GM23338 (cell line): ENCODE measurements at regions not wholly inside any gene's neighbourhood (a gene's known extent, or its start where the extent isn't known, plus 50 kb on each side); places are given as distances from the start of the nearest gene placed in this dataset.

Experiments
- ATAC-seq: fragments of 200-7000 bp; cut with Tn5 transposase; 3 replicates; pipeline ENCODE4 v1.9.1; 2020
- DNase-seq: peaks from one replicate; pipeline ENCODE4 v3.0.0-alpha.2; 2015; ENCODE audit warnings: low spot score
- H2AFZ ChIP-seq: fragments of 200-600 bp; sonication (generic); 2 replicates; pipeline ENCODE4 v1.8.0; 2016; ENCODE audit warnings: antibody characterized with exemption, mild to moderate bottlenecking, moderate library complexity
- H3F3A ChIP-seq: fragments of 200-600 bp; sonication (generic); replicated peaks from 2 replicates; pipeline ENCODE4 v1.8.0; 2017; ENCODE audit warnings: antibody characterized with exemption, mixed run types, low read depth
- H3K27ac ChIP-seq: fragments of 200-600 bp; sonication (generic); 2 replicates; pipeline ENCODE4 v1.6.1; 2016; ENCODE audit warnings: low read depth
- H3K27me3 ChIP-seq: fragments of 200-600 bp; sonication (generic); 2 replicates; pipeline ENCODE4 v1.8.0; 2016; ENCODE audit warnings: mild to moderate bottlenecking, mixed run types, moderate library complexity; ENCODE audit not compliant: insufficient read depth
- H3K36me3 ChIP-seq: fragments of 200-600 bp; sonication (generic); 2 replicates; pipeline ENCODE4 v1.8.0; 2016; ENCODE audit warnings: mild to moderate bottlenecking; ENCODE audit not compliant: insufficient read depth
- H3K4me1 ChIP-seq: fragments of 200-600 bp; sonication (generic); 2 replicates; pipeline ENCODE4 v1.8.0; 2016; ENCODE audit warnings: mild to moderate bottlenecking, moderate library complexity; ENCODE audit not compliant: insufficient read depth
- H3K4me2 ChIP-seq: fragments of 200-600 bp; sonication (generic); 2 replicates; pipeline ENCODE4 v1.7.1; 2017; ENCODE audit warnings: mixed run types
- H3K4me3 ChIP-seq: fragments of 200-600 bp; sonication (generic); 2 replicates; pipeline ENCODE4 v1.6.1; 2016; ENCODE audit warnings: mixed run types
- H3K79me2 ChIP-seq: fragments of 200-600 bp; sonication (generic); replicated peaks from 2 replicates; pipeline ENCODE4 v1.8.0; 2017; ENCODE audit warnings: mild to moderate bottlenecking; ENCODE audit not compliant: insufficient read depth
- H3K9me2 ChIP-seq: fragments of 200-600 bp; sonication (generic); 2 replicates; pipeline ENCODE4 v1.8.0; 2017; ENCODE audit not compliant: insufficient read depth
- H4K20me1 ChIP-seq: fragments of 200-600 bp; sonication (generic); replicated peaks from 2 replicates; pipeline ENCODE4 v1.8.0; 2017; ENCODE audit warnings: mild to moderate bottlenecking; ENCODE audit not compliant: insufficient read depth
- H3K27ac Mint-ChIP-seq: 2 replicates; pipeline ENCODE4 v1.8.0; 2020; ENCODE audit warnings: inconsistent platforms, mild to moderate bottlenecking, moderate library complexity, mixed read lengths
- H3K27me3 Mint-ChIP-seq: 3 replicates; pipeline ENCODE4 v1.8.0; 2022; ENCODE audit warnings: low read depth, mild to moderate bottlenecking, moderate library complexity, mixed read lengths, inconsistent platforms; ENCODE audit not compliant: insufficient read depth, poor library complexity
- H3K36me3 Mint-ChIP-seq: 3 replicates; pipeline ENCODE4 v1.8.0; 2021; ENCODE audit warnings: low read depth, mild to moderate bottlenecking, inconsistent platforms, moderate library complexity, mixed read lengths
- H3K4me1 Mint-ChIP-seq: 3 replicates; pipeline ENCODE4 v1.8.0; 2020; ENCODE audit warnings: mild to moderate bottlenecking, inconsistent platforms, mixed read lengths
- H3K4me3 Mint-ChIP-seq: 3 replicates; pipeline ENCODE4 v1.8.0; 2021; ENCODE audit warnings: moderate library complexity, mild to moderate bottlenecking, inconsistent platforms, mixed read lengths
- H3K9me3 Mint-ChIP-seq: 3 replicates; pipeline ENCODE4 v1.8.0; 2020; ENCODE audit warnings: moderate library complexity, mild to moderate bottlenecking, inconsistent platforms, mixed read lengths
- CREB1 ChIP-seq: fragments of 250-450 bp; sonication (Bioruptor Pico); IDR thresholded peaks from 2 replicates; pipeline ENCODE4 v1.5.0; 2020; ENCODE audit warnings: low read depth, mild to moderate bottlenecking, moderate library complexity
- EZH2 ChIP-seq: fragments of 200-600 bp; sonication (generic); IDR thresholded peaks from one replicate; pipeline ENCODE4 v1.8.0; 2017; ENCODE audit warnings: antibody characterized with exemption, mild to moderate bottlenecking, low read depth; ENCODE audit not compliant: unreplicated experiment
- EZH2phosphoT487 ChIP-seq: fragments of 200-600 bp; sonication (generic); IDR thresholded peaks from one replicate; pipeline ENCODE4 v1.8.1; 2018; ENCODE audit warnings: antibody characterized with exemption; ENCODE audit not compliant: unreplicated experiment
- JUNB ChIP-seq: IDR thresholded peaks from one replicate; pipeline ENCODE4 v1.6.1; 2016; ENCODE audit warnings: antibody characterized with exemption; ENCODE audit not compliant: unreplicated experiment
- NANOG ChIP-seq: IDR thresholded peaks from 2 replicates; pipeline ENCODE4 v1.6.1; 2016; ENCODE audit warnings: antibody characterized with exemption, borderline replicate concordance
- POLR2AphosphoS5 ChIP-seq: IDR thresholded peaks from 2 replicates; pipeline ENCODE4 v1.6.1; 2016; ENCODE audit warnings: antibody characterized with exemption, low read depth
- STAT1 ChIP-seq: IDR thresholded peaks from one replicate; pipeline ENCODE4 v1.6.1; 2016; ENCODE audit warnings: antibody characterized with exemption; ENCODE audit not compliant: unreplicated experiment
- ZNF114 ChIP-seq: fragments of 250-450 bp; sonication (Bioruptor Pico); IDR thresholded peaks from 2 replicates; pipeline ENCODE4 v1.5.0; 2020; ENCODE audit warnings: mild to moderate bottlenecking, moderate library complexity
- ZNF331 ChIP-seq: fragments of 250-450 bp; sonication (Bioruptor Pico); IDR thresholded peaks from 2 replicates; pipeline ENCODE4 v1.5.0; 2020; ENCODE audit warnings: low read depth, mild to moderate bottlenecking, moderate library complexity
- TF ChIP-seq, protein P1 (sequence below), 2 experiments: fragments of 200-600 bp in 1 of 2; sonication (generic) in 1 of 2; conservative IDR thresholded peaks; 2 replicates each; pipeline versions ENCODE4 v1.5.1 to v1.6.1; 2016 to 2017; ENCODE audit warnings: antibody characterized with exemption in 2 of 2, low read depth in 2 of 2, mild to moderate bottlenecking in 2 of 2, moderate library complexity in 1 of 2
- TF ChIP-seq, protein P2 (sequence below): fragments of 250-450 bp; sonication (Bioruptor Pico); IDR thresholded peaks from 2 replicates; pipeline ENCODE4 v1.5.0; 2020; ENCODE audit warnings: mild to moderate bottlenecking, moderate library complexity
- TF ChIP-seq, protein P3 (sequence below): IDR thresholded peaks from one replicate; pipeline ENCODE4 v1.6.1; 2018; ENCODE audit warnings: antibody characterized with exemption; ENCODE audit not compliant: unreplicated experiment
- TF ChIP-seq, protein P4 (sequence below): IDR thresholded peaks from 2 replicates; pipeline ENCODE4 v1.6.1; 2016; ENCODE audit warnings: antibody characterized with exemption

DNA sequence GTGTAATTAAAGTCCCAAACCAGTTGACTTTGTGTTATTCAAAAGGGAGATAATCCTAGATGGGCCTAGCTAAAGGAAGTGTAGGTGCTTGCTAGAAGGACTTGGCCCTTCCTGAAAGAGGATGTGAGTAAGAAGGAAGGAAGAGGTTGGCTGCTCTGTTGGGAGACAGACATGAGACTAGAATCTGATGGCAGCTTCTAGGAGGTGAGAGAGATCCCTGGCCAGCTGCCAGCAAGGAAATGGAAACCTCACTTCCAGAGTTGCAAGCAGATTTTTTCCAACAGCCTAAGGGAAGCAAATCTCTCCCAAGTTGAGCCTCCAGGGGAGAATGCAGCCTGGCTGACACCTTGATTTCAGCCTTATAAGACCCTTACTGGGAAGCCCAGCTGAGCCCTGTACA is 368.4 kb upstream of the ZMIZ1 start:
- DNase-seq, result no peak
- Mint-ChIP-seq H3K4me1 (peaks cover 2% of the 10 kb centered on the region; the same call in 2 of the 3 replicates), H3K27ac (no peak overlapping the region), H3K36me3 (no peaks in the 10 kb centered on the region), H3K9me3 (no peaks in the 10 kb centered on the region), H3K4me3 (no peak overlapping the region), H3K27me3 (no peaks in the 10 kb centered on the region)
- H3K27me3 ChIP-seq, result no peaks in the 10 kb centered on the region
- no peaks in the 10 kb centered on the region for H3F3A ChIP-seq
- no peaks in the 10 kb centered on the region for H3K36me3 ChIP-seq
- no peak for ATAC-seq
- no peak overlapping the region for H3K4me2 ChIP-seq
- no peaks in the 10 kb centered on the region for H3K9me2 ChIP-seq
- H2AFZ ChIP-seq, result no peak overlapping the region
- no peaks in the 10 kb centered on the region for H3K4me1 ChIP-seq
- H4K20me1 ChIP-seq, result no peaks in the 10 kb centered on the region
- H3K79me2 ChIP-seq, result no peaks in the 10 kb centered on the region
- TF ChIP-seq, protein P1, sequence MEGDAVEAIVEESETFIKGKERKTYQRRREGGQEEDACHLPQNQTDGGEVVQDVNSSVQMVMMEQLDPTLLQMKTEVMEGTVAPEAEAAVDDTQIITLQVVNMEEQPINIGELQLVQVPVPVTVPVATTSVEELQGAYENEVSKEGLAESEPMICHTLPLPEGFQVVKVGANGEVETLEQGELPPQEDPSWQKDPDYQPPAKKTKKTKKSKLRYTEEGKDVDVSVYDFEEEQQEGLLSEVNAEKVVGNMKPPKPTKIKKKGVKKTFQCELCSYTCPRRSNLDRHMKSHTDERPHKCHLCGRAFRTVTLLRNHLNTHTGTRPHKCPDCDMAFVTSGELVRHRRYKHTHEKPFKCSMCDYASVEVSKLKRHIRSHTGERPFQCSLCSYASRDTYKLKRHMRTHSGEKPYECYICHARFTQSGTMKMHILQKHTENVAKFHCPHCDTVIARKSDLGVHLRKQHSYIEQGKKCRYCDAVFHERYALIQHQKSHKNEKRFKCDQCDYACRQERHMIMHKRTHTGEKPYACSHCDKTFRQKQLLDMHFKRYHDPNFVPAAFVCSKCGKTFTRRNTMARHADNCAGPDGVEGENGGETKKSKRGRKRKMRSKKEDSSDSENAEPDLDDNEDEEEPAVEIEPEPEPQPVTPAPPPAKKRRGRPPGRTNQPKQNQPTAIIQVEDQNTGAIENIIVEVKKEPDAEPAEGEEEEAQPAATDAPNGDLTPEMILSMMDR (conservative IDR thresholded peaks at IDR 0.05; ENCODE audit: low read depth in 2 of 2), result no peak
- TF ChIP-seq, protein P2, sequence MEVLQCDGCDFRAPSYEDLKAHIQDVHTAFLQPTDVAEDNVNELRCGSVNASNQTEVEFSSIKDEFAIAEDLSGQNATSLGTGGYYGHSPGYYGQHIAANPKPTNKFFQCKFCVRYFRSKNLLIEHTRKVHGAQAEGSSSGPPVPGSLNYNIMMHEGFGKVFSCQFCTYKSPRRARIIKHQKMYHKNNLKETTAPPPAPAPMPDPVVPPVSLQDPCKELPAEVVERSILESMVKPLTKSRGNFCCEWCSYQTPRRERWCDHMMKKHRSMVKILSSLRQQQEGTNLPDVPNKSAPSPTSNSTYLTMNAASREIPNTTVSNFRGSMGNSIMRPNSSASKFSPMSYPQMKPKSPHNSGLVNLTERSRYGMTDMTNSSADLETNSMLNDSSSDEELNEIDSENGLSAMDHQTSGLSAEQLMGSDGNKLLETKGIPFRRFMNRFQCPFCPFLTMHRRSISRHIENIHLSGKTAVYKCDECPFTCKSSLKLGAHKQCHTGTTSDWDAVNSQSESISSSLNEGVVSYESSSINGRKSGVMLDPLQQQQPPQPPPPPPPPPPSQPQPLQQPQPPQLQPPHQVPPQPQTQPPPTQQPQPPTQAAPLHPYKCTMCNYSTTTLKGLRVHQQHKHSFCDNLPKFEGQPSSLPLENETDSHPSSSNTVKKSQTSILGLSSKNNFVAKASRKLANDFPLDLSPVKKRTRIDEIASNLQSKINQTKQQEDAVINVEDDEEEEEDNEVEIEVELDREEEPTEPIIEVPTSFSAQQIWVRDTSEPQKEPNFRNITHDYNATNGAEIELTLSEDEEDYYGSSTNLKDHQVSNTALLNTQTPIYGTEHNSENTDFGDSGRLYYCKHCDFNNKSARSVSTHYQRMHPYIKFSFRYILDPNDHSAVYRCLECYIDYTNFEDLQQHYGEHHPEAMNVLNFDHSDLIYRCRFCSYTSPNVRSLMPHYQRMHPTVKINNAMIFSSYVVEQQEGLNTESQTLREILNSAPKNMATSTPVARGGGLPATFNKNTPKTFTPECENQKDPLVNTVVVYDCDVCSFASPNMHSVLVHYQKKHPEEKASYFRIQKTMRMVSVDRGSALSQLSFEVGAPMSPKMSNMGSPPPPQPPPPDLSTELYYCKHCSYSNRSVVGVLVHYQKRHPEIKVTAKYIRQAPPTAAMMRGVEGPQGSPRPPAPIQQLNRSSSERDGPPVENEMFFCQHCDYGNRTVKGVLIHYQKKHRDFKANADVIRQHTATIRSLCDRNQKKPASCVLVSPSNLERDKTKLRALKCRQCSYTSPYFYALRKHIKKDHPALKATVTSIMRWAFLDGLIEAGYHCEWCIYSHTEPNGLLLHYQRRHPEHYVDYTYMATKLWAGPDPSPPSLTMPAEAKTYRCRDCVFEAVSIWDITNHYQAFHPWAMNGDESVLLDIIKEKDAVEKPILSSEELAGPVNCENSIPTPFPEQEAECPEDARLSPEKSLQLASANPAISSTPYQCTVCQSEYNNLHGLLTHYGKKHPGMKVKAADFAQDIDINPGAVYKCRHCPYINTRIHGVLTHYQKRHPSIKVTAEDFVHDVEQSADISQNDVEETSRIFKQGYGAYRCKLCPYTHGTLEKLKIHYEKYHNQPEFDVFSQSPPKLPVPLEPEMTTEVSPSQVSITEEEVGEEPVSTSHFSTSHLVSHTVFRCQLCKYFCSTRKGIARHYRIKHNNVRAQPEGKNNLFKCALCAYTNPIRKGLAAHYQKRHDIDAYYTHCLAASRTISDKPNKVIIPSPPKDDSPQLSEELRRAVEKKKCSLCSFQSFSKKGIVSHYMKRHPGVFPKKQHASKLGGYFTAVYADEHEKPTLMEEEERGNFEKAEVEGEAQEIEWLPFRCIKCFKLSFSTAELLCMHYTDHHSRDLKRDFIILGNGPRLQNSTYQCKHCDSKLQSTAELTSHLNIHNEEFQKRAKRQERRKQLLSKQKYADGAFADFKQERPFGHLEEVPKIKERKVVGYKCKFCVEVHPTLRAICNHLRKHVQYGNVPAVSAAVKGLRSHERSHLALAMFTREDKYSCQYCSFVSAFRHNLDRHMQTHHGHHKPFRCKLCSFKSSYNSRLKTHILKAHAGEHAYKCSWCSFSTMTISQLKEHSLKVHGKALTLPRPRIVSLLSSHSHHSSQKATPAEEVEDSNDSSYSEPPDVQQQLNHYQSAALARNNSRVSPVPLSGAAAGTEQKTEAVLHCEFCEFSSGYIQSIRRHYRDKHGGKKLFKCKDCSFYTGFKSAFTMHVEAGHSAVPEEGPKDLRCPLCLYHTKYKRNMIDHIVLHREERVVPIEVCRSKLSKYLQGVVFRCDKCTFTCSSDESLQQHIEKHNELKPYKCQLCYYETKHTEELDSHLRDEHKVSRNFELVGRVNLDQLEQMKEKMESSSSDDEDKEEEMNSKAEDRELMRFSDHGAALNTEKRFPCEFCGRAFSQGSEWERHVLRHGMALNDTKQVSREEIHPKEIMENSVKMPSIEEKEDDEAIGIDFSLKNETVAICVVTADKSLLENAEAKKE (CRISPR knock-in tag), result no peak
- TF ChIP-seq, protein P3, sequence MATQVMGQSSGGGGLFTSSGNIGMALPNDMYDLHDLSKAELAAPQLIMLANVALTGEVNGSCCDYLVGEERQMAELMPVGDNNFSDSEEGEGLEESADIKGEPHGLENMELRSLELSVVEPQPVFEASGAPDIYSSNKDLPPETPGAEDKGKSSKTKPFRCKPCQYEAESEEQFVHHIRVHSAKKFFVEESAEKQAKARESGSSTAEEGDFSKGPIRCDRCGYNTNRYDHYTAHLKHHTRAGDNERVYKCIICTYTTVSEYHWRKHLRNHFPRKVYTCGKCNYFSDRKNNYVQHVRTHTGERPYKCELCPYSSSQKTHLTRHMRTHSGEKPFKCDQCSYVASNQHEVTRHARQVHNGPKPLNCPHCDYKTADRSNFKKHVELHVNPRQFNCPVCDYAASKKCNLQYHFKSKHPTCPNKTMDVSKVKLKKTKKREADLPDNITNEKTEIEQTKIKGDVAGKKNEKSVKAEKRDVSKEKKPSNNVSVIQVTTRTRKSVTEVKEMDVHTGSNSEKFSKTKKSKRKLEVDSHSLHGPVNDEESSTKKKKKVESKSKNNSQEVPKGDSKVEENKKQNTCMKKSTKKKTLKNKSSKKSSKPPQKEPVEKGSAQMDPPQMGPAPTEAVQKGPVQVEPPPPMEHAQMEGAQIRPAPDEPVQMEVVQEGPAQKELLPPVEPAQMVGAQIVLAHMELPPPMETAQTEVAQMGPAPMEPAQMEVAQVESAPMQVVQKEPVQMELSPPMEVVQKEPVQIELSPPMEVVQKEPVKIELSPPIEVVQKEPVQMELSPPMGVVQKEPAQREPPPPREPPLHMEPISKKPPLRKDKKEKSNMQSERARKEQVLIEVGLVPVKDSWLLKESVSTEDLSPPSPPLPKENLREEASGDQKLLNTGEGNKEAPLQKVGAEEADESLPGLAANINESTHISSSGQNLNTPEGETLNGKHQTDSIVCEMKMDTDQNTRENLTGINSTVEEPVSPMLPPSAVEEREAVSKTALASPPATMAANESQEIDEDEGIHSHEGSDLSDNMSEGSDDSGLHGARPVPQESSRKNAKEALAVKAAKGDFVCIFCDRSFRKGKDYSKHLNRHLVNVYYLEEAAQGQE, result no peak
- TF ChIP-seq ZNF331 (CRISPR knock-in tag) (no peak), JUNB (no peak), CREB1 (CRISPR knock-in tag) (no peak), EZH2 (no peak), ZNF114 (CRISPR knock-in tag) (no peak), POLR2AphosphoS5 (no peak), NANOG (no peak), STAT1 (no peak), EZH2phosphoT487 (no peak)
- TF ChIP-seq, protein P4, sequence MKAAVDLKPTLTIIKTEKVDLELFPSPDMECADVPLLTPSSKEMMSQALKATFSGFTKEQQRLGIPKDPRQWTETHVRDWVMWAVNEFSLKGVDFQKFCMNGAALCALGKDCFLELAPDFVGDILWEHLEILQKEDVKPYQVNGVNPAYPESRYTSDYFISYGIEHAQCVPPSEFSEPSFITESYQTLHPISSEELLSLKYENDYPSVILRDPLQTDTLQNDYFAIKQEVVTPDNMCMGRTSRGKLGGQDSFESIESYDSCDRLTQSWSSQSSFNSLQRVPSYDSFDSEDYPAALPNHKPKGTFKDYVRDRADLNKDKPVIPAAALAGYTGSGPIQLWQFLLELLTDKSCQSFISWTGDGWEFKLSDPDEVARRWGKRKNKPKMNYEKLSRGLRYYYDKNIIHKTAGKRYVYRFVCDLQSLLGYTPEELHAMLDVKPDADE, result no peak
- no peak overlapping the region for H3K4me3 ChIP-seq
- no peak overlapping the region for H3K27ac ChIP-seq
